Islet precursor cell (in vitro differentiated cells): ENCODE measurements at regions not wholly inside any gene's neighbourhood (a gene's known extent, or its start where the extent isn't known, plus 50 kb on each side); places are given as distances from the start of the nearest gene placed in this dataset.

Source experiments
- DNase-seq: peaks from one replicate; pipeline ENCODE4 v3.0.0-alpha.2; 2018

DNA sequence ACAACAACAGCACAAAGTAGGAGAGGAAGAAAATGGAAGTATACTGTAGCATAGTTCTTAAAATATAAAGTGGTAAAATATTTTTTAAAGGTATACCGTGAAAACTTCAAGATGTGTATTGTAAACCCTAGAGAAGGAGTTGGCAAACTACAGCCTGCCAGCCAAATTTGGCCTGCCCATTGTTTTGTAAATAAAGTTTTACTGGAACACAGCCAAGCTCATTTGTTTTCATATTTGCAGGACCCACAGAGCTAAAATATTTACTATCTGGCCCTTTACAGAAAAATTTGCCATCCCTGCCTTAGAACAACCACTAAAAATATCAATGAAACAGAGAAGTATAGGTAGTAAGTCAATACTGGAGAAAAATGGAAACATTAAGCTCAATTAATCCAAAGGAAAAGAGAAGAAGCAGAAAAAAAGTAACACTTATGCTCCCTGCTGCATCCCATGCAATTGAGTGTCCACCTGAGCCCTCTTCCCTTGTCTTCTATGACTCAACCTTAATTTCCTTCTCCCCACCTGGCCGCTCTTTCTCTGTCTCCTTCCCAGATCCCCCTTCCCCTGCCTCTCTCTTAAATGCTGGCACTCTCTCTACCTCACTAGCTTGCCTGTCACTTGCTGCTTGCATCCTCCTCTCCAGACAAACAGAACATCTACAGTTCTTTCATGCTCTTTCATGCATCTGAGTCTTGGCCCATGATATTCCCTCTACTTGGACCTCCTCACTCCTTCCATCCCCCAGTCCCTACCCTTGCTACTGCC, 50.6 kb upstream of the FER start:
- no peak for DNase-seq

DNA sequence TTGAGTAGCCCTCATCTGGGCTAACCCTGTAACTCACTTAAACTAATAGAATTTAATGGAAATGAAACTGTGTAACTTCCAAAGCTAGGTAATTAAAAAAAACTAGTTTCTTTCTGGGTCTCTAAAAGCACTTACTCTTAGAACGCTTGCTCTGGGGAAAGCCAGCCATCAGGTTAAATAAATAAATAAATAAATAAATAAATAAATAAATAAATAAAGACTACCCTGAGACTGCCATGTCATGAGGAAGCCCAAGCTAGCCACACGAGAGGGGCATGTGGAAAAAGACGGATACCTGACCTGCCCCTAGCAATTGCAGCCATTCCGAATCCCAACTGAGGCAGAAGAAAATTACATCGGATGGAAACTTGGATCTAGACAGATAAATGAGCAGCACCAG, 51.3 kb upstream of the FER start:
- DNase-seq, result no peak

- no peak for DNase-seq
Observed at GRCh38 chr5:108688485-108688884, 59.2 kb upstream of the FER start.

DNA sequence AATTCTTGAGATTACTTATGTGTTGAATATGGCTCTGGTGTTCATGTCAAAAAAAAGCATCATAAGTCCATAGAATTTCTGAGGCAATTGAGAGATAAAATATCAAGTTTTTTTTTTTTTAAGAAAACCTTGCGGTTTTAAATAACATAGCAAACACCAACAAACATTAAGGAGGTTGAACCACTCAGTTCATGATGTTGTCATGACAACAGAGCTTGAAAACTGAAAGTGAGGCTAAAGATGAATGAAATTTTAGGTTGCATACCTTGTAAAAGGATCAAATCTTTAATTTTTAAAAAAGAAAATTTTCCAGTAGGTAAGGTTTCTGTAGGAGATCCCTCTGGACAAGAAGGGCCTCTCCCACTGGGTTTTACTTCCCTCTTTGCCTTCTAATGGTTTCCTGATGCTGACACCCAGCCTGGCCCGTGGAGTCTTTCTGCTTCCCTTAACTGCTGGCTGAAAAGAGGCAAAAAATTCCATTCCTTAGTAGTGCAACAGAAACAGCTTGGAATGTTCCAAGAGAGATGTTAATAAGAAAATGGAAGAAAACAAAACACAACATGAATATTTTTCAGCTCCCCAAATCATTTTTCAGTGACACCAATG, 60.0 kb upstream of the FER start:
- DNase-seq, result no peak

DNA sequence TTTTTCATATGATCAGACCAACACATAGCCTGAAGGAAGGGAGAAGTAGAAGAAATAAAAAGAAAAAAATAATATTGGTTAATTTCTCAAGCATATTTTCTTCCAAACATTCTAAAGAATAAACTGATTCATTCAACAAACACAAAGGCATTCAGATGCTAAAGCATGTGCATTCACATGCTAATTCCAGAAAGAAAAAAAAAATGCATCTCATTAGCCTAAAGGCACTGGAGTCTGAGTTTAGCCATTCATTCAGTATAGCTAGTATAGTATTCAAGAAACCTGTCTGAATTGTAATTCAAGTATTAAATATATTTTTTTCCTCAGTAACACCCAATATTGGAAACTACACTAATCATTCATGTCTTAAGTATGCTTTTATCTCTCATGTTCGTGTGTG, 61.0 kb upstream of the FER start:
- DNase-seq, result no peak

DNA sequence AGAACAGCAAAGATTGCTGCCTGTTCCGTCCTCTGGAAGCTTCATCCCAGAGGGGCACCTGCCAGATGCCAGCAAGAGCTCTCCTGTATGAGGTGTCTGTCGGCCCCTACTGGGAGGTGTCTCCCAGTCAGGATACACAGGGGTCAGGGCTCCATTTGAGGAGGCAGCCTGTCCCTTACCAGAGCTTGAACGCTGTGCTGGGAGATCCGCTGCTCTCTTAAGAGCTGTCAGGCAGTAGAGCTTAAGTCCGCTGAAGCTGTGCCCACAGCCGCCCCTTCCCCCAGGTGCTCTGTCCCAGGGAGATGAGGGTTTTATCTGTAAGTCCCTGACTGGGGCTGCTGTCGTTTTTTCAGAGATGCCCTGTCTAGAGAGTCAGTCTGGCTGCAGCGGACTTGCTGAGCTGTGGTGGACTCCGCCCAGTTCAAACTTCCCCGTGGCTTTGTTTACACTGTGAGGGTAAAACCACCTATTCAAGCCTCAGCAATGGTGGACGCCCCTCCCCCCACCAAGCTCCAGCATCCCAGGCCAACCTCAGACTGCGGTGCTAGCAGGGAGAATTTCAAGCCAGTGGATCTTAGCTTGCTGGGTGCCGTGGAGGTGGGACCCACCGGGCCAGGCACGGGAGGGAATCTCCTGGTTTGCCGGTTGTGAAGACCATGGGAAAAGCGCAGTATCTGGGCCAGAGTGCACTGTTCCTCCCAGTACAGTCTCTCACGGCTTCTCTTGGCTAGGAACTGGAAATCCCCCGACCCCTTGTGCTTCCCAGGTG, 62.1 kb upstream of the FER start:
- DNase-seq, result peak; percentile 82

- no peak for DNase-seq
Observed at GRCh38 chr5:108681079-108681921, 66.4 kb upstream of the FER start.

DNA sequence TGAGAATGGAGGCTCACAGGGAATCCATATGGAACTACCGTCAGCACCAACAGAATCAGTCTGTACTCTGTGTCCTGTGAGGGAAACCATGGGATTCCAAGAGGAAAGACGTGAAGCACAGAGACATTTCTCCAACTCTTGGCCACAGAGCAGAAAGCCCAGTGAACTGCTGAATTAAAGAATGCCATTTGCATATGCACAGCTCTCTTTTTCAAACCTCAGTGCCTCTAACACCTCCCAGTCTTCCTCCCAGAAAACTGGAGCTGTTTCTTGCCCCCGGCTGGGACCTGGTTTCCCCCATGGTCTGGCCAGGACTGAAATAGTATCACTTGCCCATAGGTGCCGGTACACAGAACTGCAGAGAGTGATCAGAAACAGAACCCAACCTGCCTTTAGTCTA, 69.6 kb upstream of the FER start:
- no peak for DNase-seq

GRCh38 chr5:108675736-108676135, 72.0 kb upstream of the FER start:
- DNase-seq, result no peak

GRCh38 chr5:108672639-108673038, 75.1 kb upstream of the FER start:
- no peak for DNase-seq

DNA sequence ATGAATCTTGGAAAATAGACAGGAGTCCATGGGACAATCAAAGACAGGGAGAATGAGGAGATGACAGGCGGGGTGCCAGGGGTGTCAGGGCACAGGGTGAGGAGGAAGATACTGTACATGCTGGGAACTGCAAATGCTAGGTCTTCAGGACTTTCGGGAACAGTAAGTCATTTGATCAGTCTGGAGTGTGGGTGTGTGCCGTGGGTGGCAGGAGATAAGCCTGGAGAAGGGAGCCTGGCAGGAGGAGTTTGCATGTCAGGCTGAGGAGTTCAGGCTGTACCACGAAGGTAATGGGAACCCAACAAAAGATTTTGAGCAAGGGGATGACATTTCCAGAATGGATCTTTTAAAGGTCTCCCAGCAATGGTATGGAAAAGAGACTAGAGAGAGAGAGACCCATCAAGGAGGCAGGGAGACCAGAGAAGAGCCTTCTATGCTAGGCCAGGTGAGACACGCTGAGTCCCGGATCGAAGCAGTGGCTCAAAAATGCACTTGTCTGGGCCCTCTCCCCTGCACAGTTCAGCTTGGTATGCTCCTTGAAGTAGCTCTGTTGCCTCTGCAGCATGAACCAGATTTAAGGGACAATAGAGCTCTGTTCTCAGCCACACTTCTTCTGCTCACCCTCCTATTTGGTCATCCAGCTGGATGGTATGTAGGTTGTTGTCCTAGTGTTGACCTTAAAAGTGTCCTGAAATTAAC, 77.0 kb upstream of the FER start:
- DNase-seq, result peak; percentile 87

GRCh38 chr5:108669462-108669861, 78.2 kb upstream of the FER start:
- DNase-seq, result no peak

GRCh38 chr5:108661590-108662219, 86.0 kb upstream of the FER start:
- DNase-seq, result no peak

DNA sequence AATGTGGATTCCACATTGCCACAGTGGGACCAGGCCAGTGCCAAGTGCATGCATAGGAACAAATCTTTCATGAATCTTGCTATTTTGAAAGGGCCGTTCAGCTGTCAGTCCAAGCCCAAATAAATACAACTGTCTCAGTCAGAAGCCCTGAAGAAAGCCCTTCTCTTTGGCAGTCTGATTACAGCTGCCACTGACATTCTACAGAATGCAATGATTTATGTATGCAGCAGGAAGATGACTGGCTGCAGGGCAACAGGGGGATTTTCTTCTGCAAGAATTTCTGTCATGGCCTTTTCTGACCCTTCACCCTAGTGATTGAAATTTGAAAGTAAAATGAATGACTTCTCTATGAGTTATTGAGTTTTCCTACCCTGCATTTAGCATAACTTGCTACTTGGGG, 86.7 kb upstream of the FER start:
- DNase-seq, result no peak

GRCh38 chr5:108660291-108660690, 87.4 kb upstream of the FER start:
- DNase-seq, result no peak

- DNase-seq, result no peak
Observed at GRCh38 chr5:108659531-108659930, 88.2 kb upstream of the FER start.

DNA sequence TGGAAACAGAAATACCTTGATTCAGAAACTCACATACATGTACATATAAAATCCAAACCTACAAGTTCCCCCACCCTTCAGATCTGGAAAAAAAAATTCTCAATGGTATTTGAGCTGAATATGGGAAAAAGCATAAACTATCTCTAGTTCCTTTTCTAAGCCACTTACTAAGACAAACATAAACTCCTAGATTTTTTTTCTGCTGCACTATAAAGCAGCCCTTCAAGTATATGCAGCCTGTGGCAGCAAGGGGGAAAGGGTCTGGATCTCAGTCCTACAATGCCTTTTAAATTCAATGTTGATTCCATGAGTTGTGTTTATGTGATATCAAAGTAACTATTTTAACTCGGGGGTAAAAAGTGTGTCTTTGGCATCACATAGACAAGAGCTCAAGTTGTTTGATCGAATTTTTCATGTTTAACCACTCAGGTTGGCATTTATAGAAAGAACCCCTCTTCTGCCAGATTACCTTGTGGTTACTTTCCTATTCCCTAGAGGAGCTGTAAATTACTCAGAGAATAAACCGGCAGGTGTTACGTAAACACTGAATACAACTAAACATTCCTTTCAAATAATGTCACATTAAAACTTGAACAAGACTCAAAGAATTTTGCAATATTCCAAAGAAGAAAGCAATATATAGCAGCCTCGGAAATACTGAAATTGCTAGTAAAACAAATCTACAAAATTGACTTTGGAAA, 91.8 kb upstream of the FER start:
- DNase-seq, result no peak

DNA sequence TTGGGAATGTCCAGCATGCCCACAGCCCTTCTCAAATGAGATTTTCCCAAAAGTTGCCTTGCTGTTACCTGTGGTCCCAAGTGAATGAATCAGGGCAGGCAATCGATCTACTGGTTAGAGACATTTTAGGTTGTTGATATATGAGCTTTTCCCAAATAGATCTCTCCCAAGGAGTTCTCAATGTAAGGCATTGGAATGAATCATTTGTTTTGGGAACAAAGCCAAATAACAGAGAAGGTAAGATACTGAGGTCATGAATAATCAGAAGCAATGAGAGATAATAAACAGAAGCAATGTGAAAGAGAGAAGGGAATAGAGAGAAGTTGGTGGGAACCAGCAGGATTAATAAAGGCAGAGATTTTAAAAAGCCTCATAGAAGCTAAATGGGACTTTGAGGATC, 93.6 kb upstream of the FER start:
- DNase-seq, result no peak

GRCh38 chr5:108653201-108653600, 94.5 kb upstream of the FER start:
- no peak for DNase-seq

DNA sequence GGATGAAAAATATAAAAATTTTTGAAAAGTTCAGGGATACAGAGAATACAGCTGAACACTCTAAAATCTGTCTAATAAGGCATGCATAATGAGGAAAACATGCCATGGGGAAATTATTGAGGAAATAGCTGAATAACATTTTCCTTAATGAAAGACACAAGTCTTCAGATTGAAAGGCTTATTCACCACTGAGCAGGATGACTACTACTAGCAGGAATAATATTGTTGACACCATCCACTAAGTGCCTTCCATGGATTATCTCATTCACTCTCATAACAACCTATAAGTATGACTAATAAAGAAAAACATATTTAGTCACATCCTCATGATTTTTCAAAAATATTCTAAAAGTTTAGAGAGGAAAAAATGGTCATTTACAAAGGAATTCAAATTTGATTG, 96.7 kb upstream of the FER start:
- DNase-seq, result no peak

GRCh38 chr5:108649646-108650045, 98.1 kb upstream of the FER start:
- DNase-seq, result no peak
